Ishikawa (cell line): ENCODE measurements at regions not wholly inside any gene's neighbourhood (a gene's known extent, or its start where the extent isn't known, plus 50 kb on each side); places are given as distances from the start of the nearest gene placed in this dataset.

ENCODE experiments used
- CEBPB ChIP-seq: IDR thresholded peaks from 2 replicates; pipeline ENCODE4 v1.6.1; 2012
- NFIC ChIP-seq: IDR thresholded peaks from 2 replicates; pipeline ENCODE4 v1.6.1; 2012
- TAF1 ChIP-seq: IDR thresholded peaks from 2 replicates; pipeline ENCODE4 v1.6.1; 2012; ENCODE audit warnings: low read depth, mild to moderate bottlenecking
- TF ChIP-seq, protein P1 (sequence below): IDR thresholded peaks from 2 replicates; pipeline ENCODE4 v1.6.1; 2012; ENCODE audit warnings: low read depth, mild to moderate bottlenecking

DNA sequence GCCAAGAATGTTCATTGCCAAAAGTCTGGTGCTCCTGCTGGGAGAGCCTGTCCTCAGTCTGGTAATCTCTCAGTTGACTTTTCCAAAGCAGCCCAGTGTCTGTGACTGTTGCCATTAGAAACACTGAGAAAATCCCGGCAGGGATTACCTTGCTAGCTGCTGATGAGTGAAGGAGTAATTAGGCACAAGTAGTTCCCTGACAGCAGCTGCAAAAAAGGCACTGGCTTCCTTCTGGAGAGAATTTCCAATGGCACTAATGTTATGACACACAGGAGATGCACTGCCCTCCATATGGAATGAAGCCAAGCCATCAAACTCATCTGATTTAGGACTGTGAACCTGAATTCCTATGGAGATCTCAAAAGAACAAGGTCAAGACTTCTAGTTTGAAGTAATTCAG lies 1321.2 kb upstream of the SEL1L start:
- TF ChIP-seq NFIC (no peak), CEBPB (no peak), TAF1 (no peak)
- TF ChIP-seq, protein P1, sequence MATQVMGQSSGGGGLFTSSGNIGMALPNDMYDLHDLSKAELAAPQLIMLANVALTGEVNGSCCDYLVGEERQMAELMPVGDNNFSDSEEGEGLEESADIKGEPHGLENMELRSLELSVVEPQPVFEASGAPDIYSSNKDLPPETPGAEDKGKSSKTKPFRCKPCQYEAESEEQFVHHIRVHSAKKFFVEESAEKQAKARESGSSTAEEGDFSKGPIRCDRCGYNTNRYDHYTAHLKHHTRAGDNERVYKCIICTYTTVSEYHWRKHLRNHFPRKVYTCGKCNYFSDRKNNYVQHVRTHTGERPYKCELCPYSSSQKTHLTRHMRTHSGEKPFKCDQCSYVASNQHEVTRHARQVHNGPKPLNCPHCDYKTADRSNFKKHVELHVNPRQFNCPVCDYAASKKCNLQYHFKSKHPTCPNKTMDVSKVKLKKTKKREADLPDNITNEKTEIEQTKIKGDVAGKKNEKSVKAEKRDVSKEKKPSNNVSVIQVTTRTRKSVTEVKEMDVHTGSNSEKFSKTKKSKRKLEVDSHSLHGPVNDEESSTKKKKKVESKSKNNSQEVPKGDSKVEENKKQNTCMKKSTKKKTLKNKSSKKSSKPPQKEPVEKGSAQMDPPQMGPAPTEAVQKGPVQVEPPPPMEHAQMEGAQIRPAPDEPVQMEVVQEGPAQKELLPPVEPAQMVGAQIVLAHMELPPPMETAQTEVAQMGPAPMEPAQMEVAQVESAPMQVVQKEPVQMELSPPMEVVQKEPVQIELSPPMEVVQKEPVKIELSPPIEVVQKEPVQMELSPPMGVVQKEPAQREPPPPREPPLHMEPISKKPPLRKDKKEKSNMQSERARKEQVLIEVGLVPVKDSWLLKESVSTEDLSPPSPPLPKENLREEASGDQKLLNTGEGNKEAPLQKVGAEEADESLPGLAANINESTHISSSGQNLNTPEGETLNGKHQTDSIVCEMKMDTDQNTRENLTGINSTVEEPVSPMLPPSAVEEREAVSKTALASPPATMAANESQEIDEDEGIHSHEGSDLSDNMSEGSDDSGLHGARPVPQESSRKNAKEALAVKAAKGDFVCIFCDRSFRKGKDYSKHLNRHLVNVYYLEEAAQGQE: no peak
